Body of pancreas (tissue), 4 donors: ENCODE measurements at regions not wholly inside any gene's neighbourhood (a gene's known extent, or its start where the extent isn't known, plus 50 kb on each side); places are given as distances from the start of the nearest gene placed in this dataset.

Experiments used
- POLR2A ChIP-seq, 3 donors: fragments of 450-650 bp; IDR thresholded peaks; one replicate each; pipeline ENCODE4 v1.6.1; 2016; ENCODE audit warnings: antibody characterized with exemption in 3 of 3, mild to moderate bottlenecking in 2 of 3
- TF ChIP-seq, protein P1 (sequence below), 7 experiments: fragments of 450-650 bp in 4 of 7; fragments of 200-600 bp in 3 of 7; sonication (generic) in 3 of 7; IDR thresholded peaks; one replicate each; pipeline ENCODE4 v1.5.1; 2016 to 2019; ENCODE audit warnings: antibody characterized with exemption in 7 of 7

DNA sequence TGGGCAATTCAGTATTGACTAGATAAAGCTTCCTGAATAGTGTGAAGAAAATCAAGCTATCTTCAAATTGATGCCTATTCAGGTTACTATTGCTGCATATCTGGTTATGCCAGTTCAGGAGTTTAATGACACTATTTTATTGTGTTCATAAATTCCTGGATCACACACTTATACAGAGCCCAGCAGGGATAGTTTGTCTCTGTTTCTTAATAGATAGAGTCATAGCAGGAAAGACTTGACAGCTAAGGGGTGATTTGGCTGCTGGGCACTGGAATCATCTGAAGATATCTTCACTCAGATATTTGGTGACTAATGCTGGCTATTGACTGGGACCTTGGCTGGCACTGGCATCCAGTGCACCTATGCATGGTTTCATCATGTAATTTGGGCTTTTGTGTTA lies 187.8 kb downstream of the PYDC2 start:
- no peak for TF ChIP-seq POLR2A (IDR thresholded peaks at IDR 0.05)
- TF ChIP-seq, protein P1, sequence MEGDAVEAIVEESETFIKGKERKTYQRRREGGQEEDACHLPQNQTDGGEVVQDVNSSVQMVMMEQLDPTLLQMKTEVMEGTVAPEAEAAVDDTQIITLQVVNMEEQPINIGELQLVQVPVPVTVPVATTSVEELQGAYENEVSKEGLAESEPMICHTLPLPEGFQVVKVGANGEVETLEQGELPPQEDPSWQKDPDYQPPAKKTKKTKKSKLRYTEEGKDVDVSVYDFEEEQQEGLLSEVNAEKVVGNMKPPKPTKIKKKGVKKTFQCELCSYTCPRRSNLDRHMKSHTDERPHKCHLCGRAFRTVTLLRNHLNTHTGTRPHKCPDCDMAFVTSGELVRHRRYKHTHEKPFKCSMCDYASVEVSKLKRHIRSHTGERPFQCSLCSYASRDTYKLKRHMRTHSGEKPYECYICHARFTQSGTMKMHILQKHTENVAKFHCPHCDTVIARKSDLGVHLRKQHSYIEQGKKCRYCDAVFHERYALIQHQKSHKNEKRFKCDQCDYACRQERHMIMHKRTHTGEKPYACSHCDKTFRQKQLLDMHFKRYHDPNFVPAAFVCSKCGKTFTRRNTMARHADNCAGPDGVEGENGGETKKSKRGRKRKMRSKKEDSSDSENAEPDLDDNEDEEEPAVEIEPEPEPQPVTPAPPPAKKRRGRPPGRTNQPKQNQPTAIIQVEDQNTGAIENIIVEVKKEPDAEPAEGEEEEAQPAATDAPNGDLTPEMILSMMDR (IDR thresholded peaks at IDR 0.05), result no peak
